ENCODE measurements at regions not wholly inside any gene's neighbourhood (a gene's known extent, or its start where the extent isn't known, plus 50 kb on each side); places are given as distances from the start of the nearest gene placed in this dataset.
"Not testable (repeated sequence)": the region's sequence is repeated elsewhere in the genome, so short reads cannot be mapped to it uniquely, and the experiment has no call there.

DNA sequence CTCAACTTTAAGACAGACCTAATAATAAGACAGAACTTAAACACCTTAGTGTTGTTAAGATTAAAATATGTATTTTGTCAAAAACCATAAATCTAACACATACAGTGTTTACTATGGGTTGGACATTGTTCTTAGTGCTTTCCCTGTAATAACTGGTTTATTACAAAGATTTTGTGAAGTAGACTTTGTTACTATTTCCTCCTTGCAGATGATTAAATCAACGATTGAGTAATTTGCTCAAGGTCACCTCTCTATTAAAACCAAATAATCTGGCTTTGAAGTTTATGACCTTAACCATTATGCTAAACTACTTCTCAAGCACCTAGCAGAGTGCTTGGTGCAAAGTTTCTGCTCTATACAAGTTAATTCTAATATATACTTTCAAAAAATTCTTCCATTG, 102.7 kb upstream of the FAM3C start:
- no peak for DNase-seq (ENCODE audit: low read depth, low spot score)

DNA sequence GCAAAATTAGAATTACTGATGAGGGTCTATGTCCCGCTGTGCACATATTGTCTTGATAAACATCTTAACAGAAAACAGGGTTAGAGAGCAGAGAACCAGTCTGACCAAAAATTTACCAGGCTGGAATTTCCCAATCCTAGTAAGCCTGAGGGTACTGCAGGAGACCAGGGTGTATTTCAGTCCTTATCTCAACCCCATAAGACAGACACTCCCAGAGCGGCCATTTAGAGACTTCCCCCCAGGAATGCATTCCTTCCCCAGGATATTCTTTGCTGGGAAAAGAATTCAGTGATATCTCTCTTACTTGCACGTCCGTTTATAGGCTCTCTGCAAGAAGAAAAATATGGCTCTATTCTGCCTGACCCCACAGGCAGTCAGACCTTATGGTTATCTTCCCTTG, 101.4 kb upstream of the FAM3C start:
- not testable (repeated sequence) for DNase-seq (ENCODE audit: low read depth, low spot score)

DNA sequence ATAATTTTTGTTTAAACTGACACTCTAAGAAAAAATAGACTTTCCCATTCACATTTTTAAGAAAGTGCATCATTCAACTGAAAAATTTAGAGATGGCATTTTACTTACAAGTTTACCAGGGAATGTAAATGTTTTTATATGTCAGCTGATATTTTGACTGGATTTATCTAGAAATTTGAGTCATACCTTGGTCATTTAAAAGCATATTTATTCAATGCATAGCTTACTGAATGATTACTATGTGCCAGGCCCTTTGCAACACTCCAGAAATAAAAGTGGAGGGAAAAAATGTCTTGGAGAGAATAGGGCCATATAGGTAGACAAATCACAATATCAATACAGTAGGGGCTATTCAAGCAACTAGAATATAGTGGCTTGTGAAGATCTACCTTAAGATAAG, 98.4 kb upstream of the FAM3C start:
- DNase-seq (ENCODE audit: low read depth, low spot score): no peak

DNA sequence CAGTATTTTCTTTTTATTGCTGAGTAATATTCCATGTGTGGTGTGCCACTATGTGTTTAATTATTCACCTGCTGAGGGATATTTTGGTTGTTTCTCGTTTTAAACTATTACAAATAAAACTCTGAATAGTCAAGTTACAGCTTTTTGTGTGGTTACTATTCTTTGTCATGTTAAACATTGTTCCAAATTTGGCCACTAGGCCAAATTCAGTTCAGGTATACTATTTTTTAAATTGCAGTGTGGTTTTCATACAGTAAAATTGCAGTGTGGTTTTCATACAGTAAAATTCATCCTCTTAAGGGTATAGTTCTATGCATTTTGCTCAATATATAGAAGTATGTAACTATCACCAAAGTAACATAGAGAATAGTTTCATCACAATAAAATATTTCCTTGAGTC, 97.4 kb upstream of the FAM3C start:
- no peak for DNase-seq (ENCODE audit: low read depth, low spot score)

DNA sequence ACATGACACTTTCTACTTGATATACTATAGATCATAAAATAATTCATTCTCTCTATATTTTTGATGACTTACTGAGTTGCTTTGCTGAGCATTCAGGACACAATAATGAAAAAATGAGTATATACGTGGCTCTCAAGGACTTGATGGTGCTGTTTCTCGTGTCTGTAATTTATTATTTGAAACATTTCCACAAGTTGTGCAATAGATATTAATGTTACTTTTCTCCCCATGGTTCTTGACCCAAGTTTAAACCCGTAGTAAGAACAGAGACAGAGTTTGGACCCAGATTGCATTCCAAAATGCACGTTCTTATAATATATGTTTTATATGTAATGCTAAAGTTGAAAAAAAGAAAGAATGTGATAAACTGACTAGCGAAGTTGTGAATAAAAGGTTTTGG, 94.2 kb upstream of the FAM3C start:
- DNase-seq (ENCODE audit: low read depth, low spot score): no peak

DNA sequence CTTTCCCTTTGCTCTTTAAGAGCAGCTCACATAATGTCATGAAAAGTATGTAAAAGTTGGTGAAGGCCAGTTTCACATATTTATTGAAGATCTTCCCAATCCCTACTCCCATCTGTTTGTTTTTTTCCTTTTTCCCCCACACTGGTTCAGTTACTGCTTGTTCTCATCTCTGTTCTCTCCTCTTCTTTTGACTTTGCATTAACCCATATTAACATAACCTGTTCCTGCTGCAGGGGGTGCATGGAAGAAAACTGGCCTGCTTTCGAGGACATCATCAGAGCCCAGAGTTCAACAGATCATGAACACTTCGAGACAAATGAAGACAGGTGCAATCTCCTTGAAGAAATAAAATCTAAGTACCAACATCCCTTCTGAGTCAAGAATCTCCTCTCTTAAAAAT, 93.3 kb upstream of the FAM3C start:
- DNase-seq (ENCODE audit: low read depth, low spot score): no peak

DNA sequence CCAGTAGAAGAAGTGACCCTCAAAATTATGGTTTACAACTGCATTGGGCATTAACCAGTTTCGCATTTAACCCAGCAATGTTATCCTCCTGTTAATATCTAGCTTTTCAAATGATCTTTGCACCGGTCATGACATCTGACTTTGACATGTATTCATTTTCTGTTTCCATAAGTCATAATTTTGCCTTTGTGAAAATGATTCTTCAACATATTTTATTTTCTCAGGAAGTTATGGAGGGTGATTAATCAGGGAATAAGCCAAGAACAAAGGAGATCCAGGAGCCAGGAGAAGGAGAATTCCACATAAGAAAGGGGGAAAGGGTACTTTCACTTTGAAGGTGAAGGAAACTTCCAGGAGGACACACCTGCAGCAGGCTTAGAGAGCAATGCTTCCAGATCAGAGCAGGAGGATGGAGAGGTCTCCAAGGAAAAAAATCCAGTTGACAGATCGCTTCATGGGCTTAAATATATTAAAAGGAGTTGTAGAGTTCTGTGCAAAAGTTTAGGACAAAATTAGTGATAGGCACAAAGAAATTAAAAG, 92.1 kb upstream of the FAM3C start:
- no peak for DNase-seq (ENCODE audit: low read depth, low spot score)

DNA sequence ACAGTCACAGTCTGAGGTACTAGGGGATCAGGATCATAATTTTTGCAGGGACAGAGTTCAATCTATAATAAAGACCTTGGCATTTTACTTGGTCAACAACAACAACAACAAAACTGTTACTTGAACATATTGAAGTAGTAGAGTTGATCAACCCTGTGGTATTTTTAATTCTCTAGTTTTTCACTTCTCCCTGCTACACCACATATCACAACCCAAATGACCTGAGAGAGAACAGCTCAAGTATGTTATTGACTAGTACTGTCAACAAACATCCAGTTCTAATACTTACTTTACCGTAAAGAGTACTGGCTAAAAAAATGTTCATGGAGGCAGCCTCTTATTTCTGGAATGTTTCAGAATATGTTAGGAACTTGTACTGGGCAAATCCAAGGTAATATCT, 90.5 kb upstream of the FAM3C start:
- DNase-seq (ENCODE audit: low read depth, low spot score): no peak

DNA sequence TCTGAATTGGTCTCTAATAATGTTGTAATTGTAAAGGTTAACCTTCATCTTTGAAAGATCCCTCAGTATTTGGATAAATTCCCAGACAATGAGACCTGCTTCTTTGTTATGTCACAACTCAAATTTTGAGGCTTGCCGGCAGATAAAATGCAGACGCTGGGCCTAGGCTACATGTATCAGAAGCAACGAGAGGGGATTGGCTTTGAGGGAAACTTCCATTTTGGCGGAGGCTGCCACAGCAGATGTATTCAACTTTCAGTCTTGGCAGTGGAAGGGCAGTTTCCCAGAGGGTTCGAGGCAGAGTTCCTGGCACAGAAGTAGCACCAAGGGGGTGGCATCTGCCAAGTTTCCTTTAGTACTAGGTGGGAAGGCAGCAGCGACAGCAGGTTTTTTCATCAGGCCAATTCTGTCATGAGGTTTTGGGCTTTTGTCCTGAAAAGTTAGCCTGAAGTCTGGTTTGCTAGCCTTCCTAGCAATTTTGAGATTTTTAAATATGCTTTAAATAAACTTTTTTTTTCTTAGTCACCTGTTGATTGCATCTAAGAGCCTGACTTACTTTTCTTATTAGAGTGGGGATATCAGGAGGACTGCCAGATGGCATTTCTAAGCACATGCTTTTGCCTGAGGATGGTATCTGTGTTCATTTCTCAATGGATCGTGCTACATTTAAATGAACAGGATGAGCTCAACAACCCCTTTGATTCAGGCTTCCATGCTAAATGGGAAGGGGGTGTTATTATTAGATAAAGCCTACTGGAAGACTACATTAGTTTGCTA, 89.5 kb upstream of the FAM3C start:
- peak; percentile 44 for DNase-seq (ENCODE audit: low read depth, low spot score)

DNA sequence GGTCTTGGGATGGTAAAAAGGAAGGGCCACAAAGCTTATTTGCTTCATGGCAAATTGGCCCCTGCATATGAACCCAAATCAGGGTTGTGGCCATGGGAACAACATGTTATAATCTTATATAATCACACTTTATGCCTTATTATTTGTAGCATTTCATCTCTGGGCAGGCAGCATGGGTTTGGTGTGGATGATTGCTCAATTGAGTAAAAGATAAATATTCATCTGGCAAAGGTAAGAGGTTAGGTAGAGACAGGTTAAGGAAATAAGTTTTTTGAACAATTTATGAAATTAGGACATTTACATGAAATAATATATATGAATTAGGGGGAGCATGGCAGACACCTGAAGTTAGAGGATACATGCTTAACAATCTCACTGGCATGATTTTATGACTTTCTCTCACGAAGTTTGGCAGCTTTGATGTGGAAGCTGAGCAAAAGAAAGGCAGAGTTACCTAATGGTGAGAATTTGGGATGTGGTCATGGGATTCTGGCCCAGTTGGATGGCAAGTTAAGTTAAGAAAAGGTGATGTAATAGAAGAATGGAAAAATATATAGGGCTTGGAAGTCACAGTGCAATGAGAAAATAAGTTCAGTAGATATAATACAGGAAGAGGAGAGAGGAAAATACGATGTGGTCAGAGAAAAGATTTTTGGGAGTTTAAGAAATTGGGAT, 88.1 kb upstream of the FAM3C start:
- no peak for DNase-seq (ENCODE audit: low read depth, low spot score)

DNA sequence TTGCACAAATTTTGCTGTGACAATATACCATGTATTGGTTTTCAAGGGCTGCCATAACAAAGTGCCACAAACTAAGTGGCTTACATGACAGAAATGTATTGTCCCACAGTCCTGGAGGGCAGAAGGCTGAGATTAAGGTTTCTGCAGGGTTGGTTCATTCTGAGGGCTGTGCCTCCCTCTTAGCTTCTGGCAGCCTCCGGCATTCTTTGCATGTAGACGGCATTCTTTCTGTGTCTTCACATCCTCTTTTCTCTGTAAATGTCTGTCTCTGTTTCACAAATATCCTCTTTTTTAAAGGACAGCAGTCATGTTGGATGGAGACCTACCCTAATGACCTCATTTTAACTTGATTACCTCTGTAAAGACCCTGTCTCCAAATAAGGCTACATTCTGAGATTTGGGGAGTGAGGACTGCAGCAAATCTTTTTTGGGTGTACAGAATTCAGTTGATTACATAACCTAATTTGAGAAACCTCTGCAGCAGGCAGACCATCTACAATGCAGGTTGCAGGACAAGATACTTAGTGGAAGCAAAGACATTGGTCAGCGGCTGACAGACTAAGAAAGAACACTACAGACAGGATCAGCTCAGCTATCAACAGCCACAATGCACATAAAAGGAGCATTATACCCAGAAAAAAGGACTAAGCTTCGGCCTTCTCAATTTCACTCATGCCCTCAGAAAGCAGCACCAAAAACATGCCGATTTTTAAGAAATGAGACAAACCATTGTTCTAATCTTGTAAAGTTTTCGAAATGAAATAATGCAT, 84.6 kb upstream of the FAM3C start:
- peak; percentile 51 for DNase-seq (ENCODE audit: low read depth, low spot score)

DNA sequence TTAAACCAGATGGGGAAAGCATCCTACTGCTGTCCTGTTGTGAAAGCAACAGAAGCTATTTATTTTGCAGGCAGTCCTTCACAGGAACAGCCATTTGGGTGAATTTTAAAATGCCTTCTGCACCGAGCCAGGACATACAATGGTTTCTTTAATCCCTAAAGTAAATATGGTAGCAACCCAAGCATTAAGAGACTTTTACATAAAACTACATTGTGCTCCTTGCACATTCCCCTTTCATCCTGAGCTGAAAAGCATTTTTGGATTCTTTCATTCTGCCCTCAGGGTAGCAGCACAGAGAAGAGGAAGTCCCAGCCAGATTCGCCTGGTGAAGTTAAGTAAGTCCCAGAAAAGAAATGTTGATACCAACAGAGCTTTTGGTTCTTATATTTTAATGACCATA, 84.0 kb upstream of the FAM3C start:
- peak; percentile 70 for DNase-seq (ENCODE audit: low read depth, low spot score)

DNA sequence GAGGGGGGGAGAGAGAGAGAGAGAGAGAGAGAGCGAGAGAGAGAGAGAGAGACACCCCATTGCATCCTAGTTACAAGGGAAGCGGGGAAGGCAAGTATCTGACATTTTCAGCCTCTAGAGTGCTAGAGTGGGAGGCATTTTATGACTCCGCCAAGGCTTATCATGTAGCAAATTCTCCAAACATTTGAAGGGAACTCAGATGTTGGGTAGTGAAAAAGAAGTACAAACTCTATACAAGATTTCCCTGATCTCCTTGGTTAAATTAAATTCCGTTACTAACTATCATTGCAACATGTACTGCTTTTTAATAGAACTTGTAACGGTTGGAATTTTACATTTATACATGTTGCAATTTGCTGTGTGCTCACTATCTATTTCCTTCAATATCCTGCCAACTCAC, 83.4 kb upstream of the FAM3C start:
- DNase-seq (ENCODE audit: low read depth, low spot score): no peak

DNA sequence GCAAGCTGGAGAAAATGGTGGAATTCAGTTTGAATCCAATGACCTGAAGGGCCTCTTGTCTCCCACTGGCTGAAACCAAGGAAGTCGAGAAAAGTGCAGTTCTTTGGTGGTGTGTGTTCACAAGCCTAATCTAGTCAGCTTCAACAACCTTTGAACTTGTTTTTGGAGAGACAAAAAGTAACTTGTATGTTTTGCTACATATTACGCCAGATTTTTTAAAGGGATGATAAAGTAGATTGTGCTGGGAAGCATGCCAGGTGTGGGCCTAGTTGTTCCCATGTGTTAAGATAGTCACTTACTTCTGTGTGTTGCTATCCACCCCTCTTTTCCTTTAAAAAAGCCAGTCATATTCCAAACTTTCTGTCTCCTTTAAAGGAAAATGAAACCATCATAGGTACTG, 79.7 kb upstream of the FAM3C start:
- DNase-seq (ENCODE audit: low read depth, low spot score): no peak

DNA sequence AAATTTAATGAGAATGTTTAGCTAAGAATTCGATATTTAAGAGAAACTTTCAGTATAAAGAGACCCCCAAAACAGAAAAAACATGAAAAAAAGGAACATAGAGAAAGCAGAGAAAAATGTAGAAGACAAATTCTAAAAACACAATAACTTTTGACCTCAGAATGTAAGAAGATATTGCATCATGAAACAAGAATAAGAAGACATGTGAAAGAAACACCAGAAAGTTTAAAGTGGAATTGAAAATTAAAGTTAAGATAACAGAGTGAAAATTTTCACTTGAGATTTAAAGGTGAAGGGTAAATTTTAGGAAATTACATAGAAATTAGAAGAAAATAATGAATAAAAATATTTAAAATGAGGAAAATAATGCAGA, 78.2 kb upstream of the FAM3C start:
- no peak for DNase-seq (ENCODE audit: low read depth, low spot score)

DNA sequence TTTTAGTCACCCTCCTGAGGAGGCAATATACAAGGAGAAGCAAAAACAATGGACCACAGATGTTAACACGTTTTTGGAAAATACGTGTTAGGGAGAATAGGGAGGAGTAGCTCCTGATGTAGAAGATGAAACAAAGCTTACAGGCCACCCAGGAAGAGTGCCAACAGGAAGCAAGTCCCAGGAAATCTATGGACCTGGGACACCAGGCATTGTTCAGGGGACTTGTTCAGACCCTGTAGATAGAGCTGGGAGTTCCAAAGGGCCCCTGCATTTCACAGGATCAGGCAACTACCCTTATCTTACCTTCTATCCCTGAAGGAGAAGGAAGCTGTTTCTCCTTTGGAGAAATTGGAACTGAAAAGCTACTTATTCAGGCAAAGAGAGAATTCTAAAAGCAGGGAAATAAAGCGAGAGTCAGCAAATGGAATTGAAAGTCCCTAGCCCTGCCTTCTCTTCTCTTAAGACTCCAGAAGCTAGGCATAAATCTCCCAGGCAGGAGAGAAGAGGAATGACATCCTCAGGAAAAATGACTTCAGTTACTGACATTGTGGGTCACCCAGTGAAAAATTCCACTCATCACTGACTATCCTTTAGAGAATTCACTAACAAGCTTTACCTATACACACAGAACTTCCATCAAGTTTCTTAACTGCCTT, 77.7 kb upstream of the FAM3C start:
- DNase-seq (ENCODE audit: low read depth, low spot score): no peak

DNA sequence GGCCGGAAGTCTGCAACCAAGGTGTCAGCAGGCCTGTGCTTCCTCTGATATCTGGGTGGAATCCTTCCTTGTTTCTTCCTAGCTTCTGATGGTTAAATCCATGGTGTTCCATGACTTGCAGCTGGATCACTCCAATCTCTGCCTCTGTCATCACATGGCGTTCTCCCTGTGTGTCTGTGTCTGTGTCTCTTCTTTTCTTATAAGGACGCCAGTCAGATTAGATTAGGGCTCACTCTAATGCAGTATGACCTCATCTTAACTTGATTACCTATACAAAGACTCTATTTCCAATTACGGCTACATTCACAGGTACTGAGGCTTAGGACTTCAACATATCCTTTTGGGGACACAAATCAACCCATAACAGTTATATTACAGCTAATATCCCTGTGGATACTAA, 70.3 kb upstream of the FAM3C start:
- no peak for DNase-seq (ENCODE audit: low read depth, low spot score)

DNA sequence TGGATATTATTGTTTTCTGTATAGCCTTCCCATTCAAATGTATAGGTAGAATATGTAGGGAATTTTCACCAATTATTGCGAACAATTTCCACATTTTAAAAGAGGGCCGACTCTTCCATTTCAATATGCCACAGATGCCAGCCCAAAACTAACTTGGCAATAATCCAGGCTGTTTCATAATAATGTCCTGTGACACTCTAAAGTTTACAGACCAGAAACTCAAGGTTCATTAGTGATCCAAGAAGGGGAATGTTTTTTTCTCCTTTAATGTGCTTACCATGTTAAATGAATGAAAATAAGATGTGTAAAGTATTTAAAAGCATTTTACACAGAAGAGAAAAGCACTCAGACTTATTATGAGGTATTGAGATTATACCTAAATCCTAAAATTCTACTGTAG, 63.0 kb upstream of the FAM3C start:
- DNase-seq (ENCODE audit: low read depth, low spot score): no peak

DNA sequence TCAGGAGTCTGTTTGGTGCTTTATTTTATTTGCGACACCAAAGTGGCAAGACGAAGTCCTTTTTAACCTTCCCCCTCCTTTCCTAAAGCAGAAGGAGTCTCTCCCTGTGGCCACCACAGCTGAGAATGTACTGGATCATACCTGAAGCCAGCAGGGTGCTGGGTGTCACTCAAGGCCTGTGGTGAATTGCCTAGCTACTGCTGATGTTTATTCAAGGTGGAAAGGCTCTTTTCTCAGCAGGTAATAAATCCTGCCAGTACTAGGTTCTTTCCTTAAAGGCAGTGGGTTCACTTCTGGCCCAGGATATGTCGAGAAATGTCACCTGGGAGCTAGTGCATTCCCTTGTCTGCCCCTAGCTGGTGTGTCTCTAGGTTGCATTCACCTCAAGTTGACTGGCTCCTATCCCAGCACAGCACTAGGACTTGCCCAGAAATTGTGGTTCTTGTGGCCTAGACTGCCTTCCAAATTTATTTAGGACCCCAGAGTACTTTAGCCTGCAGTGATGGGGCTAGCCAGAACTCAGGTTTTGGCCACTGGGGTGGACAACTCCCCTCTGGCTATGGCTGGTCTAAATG, 60.8 kb upstream of the FAM3C start:
- peak; percentile 35 for DNase-seq (ENCODE audit: low read depth, low spot score)

DNA sequence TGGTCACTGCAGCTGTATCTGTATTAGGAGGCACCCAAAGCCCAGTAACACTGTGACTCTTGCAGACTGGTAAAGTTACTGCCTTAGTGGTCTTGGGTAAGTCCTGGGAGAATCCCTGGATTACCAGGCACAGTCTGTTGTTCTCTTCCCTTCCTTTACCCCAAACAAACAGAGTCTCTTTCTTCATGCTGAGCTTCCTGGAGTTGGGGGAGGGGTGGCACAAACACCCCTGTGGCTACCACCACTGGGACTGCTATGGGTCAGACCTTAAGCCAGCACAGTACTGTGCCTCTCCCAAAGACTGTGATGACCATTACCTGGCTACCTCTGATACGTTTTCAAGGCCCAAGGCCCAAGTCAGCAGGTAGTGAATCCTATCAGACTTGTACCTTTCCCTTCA, 59.9 kb upstream of the FAM3C start:
- no peak for DNase-seq (ENCODE audit: low read depth, low spot score)

DNA sequence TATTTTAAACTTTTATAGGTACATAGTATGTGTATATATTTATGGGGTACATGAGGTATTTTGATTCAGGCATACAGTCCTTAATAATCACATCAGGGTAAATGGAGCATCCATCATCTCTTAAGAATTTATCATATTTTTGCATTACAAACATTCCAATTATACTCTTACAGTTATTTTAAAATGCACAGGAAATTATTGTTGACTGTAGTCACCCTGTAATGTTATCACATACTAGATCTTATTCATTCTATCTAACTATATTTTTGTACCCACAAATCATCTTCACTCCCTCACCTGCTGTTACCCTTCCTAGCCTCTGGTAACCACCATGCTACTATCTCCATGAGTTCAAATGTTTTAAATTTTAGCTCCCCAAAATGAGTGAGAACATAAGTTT, 56.3 kb upstream of the FAM3C start:
- no peak for DNase-seq (ENCODE audit: low read depth, low spot score)

Measured in astrocyte of the hippocampus (primary cell).